A549 (cell line): ENCODE measurements at regions not wholly inside any gene's neighbourhood (a gene's known extent, or its start where the extent isn't known, plus 50 kb on each side); places are given as distances from the start of the nearest gene placed in this dataset.

ENCODE experiments used
- ATAC-seq, 2 experiments: fragments of 200-7000 bp in 1 of 2; fragments of >200 bp in 1 of 2; cut with Nextera tagmentation in 1 of 2; cut with Tn5 transposase in 1 of 2; 3 replicates each; pipeline versions ENCODE4 v1.8.0 to v1.9.1; 2018 to 2020; ENCODE audit warnings: mild to moderate bottlenecking in 1 of 2, moderate library complexity in 1 of 2
- CTCF ChIA-PET: fragments of 300-600 bp; sonication (Branson Sonifier 250); formaldehyde crosslinking; extraction: SDS; loops from one replicate; lab custom pipeline; 2021; ENCODE audit warnings: antibody characterized with exemption, inconsistent platforms; lab: Yijun Ruan, JAX
- POLR2A ChIA-PET: fragments of 350-600 bp; formaldehyde crosslinking; extraction: SDS; loops from one replicate; lab custom pipeline; 2021; ENCODE audit warnings: antibody characterized with exemption, inconsistent platforms; lab: Yijun Ruan, JAX
- DNase-seq, 2 experiments: peaks; one replicate each; pipeline versions ENCODE4 v3.0.0 to v3.0.0-alpha.2; 2011 to 2016; ENCODE audit warnings: low read depth in 1 of 2, low spot score in 1 of 2
- FAIRE-seq: peaks from 2 replicates; lab custom pipeline; 2011; peaks lifted over from hg19 to GRCh38; lab: Jason Lieb, UNC
- H3K27ac ChIP-seq, 2 experiments: fragments of >200 bp; sonication (Bioruptor Twin); formaldehyde crosslinking; 3 replicates each; pipeline ENCODE4 v1.5.1; 2016 to 2017
- H3K4me1 ChIP-seq: fragments of >200 bp; sonication (Bioruptor Twin); formaldehyde crosslinking; 3 replicates; pipeline ENCODE4 v1.6.1; 2016
- H3K4me2 ChIP-seq: fragments of >200 bp; sonication (Bioruptor Twin); formaldehyde crosslinking; 3 replicates; pipeline ENCODE4 v1.6.1; 2016
- H3K4me3 ChIP-seq: fragments of >200 bp; sonication (Bioruptor Twin); formaldehyde crosslinking; 3 replicates; pipeline ENCODE4 v1.5.1; 2016
- H3K9me3 ChIP-seq: fragments of >200 bp; sonication (Bioruptor Twin); formaldehyde crosslinking; 3 replicates; pipeline ENCODE4 v1.6.1; 2016
- CBX2 ChIP-seq: fragments of 200-600 bp; sonication (generic); IDR thresholded peaks from 2 replicates; pipeline ENCODE4 v1.6.1; 2016; ENCODE audit warnings: low read depth, mild to moderate bottlenecking, borderline replicate concordance
- ESRRA ChIP-seq: fragments of 150-350 bp; IDR thresholded peaks from 2 replicates; pipeline ENCODE4 v1.6.1; 2014; ENCODE audit warnings: mild to moderate bottlenecking, low read length, borderline replicate concordance
- GATA3 ChIP-seq: IDR thresholded peaks from 2 replicates; pipeline ENCODE4 v1.6.1; 2012; ENCODE audit warnings: borderline replicate concordance
- HOXB5 ChIP-seq: fragments of 250-450 bp; sonication (Bioruptor Pico); IDR thresholded peaks from 2 replicates; pipeline ENCODE4 v1.5.0; 2020; ENCODE audit warnings: mild to moderate bottlenecking, moderate library complexity
- JUN ChIP-seq, 2 experiments: fragments of >200 bp; sonication (Bioruptor Twin); formaldehyde crosslinking; IDR thresholded peaks; 2 replicates in 1 of 2; 3 replicates in 1 of 2; pipeline ENCODE4 v1.6.1; 2016 to 2017
- JUNB ChIP-seq: fragments of >200 bp; sonication (Bioruptor Twin); formaldehyde crosslinking; IDR thresholded peaks from 2 replicates; pipeline ENCODE4 v1.6.1; 2016
- MAFK ChIP-seq: fragments of 450-650 bp; IDR thresholded peaks from 2 replicates; pipeline ENCODE4 v1.6.1; 2014; ENCODE audit not compliant: partially characterized antibody
- MAZ ChIP-seq: fragments of 150-350 bp; IDR thresholded peaks from 2 replicates; pipeline ENCODE4 v1.6.1; 2014; ENCODE audit warnings: antibody characterized with exemption, low read depth, low read length, borderline replicate concordance
- PBX3 ChIP-seq: IDR thresholded peaks from 2 replicates; pipeline ENCODE4 v1.6.1; 2012
- POLR2A ChIP-seq: IDR thresholded peaks from 2 replicates; pipeline ENCODE4 v1.6.1; 2012; ENCODE audit warnings: mild to moderate bottlenecking, low read length
- POLR2AphosphoS2 ChIP-seq: conservative IDR thresholded peaks from 2 replicates; pipeline ENCODE4 v1.6.1; 2012; ENCODE audit warnings: low read length, improper control_type of control experiment, inconsistent platforms
- RARB ChIP-seq: fragments of 250-450 bp; sonication (Bioruptor Pico); IDR thresholded peaks from 2 replicates; pipeline ENCODE4 v1.8.0; 2021; ENCODE audit warnings: mild to moderate bottlenecking, moderate library complexity
- RFX5 ChIP-seq: fragments of 450-650 bp; IDR thresholded peaks from 2 replicates; pipeline ENCODE4 v1.7.1; 2014; ENCODE audit warnings: antibody characterized with exemption, mild to moderate bottlenecking, moderate library complexity
- ZSCAN20 ChIP-seq: fragments of 250-450 bp; sonication (Bioruptor Pico); IDR thresholded peaks from 2 replicates; pipeline ENCODE4 v1.8.0; 2022; ENCODE audit warnings: mild to moderate bottlenecking, moderate library complexity
- WGBS: methylation state at CpG from one replicate; pipeline ENCODE4 v1.1.6; 2017; ENCODE audit errors: missing lambda C conversion rate; 5-methylcytosine and 5-hydroxymethylcytosine counted together
- TF ChIP-seq, protein P1 (sequence below): fragments of >200 bp; sonication (Bioruptor Twin); formaldehyde crosslinking; IDR thresholded peaks from 3 replicates; pipeline ENCODE4 v1.5.1; 2016
- TF ChIP-seq, protein P2 (sequence below): fragments of 150-350 bp; IDR thresholded peaks from 2 replicates; pipeline ENCODE4 v1.6.1; 2014; ENCODE audit warnings: low read depth, mild to moderate bottlenecking, low read length
- TF ChIP-seq, protein P3 (sequence below): fragments of 250-450 bp; sonication (Bioruptor Pico); IDR thresholded peaks from 2 replicates; pipeline ENCODE4 v1.5.0; 2020; ENCODE audit warnings: low read depth, mild to moderate bottlenecking, moderate library complexity
- TF ChIP-seq, protein P4 (sequence below): fragments of >200 bp; sonication (Bioruptor Twin); formaldehyde crosslinking; IDR thresholded peaks from 3 replicates; pipeline ENCODE4 v1.6.1; 2016

GRCh38 chr2:220347626-220348025, 720.2 kb downstream of the SLC4A3 start:
- TF ChIP-seq JUN (IDR thresholded peaks at IDR 0.05) (no peak), RFX5 (no peak), POLR2A (no peak), ESRRA (no peak), PBX3 (no peak), POLR2AphosphoS2 (no peak), CBX2 (no peak), GATA3 (no peak)
- TF ChIP-seq, protein P1, sequence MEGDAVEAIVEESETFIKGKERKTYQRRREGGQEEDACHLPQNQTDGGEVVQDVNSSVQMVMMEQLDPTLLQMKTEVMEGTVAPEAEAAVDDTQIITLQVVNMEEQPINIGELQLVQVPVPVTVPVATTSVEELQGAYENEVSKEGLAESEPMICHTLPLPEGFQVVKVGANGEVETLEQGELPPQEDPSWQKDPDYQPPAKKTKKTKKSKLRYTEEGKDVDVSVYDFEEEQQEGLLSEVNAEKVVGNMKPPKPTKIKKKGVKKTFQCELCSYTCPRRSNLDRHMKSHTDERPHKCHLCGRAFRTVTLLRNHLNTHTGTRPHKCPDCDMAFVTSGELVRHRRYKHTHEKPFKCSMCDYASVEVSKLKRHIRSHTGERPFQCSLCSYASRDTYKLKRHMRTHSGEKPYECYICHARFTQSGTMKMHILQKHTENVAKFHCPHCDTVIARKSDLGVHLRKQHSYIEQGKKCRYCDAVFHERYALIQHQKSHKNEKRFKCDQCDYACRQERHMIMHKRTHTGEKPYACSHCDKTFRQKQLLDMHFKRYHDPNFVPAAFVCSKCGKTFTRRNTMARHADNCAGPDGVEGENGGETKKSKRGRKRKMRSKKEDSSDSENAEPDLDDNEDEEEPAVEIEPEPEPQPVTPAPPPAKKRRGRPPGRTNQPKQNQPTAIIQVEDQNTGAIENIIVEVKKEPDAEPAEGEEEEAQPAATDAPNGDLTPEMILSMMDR = no peak
- TF ChIP-seq, protein P2, sequence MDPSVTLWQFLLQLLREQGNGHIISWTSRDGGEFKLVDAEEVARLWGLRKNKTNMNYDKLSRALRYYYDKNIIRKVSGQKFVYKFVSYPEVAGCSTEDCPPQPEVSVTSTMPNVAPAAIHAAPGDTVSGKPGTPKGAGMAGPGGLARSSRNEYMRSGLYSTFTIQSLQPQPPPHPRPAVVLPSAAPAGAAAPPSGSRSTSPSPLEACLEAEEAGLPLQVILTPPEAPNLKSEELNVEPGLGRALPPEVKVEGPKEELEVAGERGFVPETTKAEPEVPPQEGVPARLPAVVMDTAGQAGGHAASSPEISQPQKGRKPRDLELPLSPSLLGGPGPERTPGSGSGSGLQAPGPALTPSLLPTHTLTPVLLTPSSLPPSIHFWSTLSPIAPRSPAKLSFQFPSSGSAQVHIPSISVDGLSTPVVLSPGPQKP = no peak
- TF ChIP-seq, protein P3, sequence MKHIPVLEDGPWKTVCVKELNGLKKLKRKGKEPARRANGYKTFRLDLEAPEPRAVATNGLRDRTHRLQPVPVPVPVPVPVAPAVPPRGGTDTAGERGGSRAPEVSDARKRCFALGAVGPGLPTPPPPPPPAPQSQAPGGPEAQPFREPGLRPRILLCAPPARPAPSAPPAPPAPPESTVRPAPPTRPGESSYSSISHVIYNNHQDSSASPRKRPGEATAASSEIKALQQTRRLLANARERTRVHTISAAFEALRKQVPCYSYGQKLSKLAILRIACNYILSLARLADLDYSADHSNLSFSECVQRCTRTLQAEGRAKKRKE (CRISPR knock-in tag) = no peak
- 46% methylated on average over 2 of the region's 2 CpGs for WGBS
- Histone ChIP-seq H3K4me1 (no peaks in the 10 kb centered on the region), H3K9me3 (no peaks in the 10 kb centered on the region), H3K27ac (no peak overlapping the region), H3K4me2 (no peak overlapping the region), H3K4me3 (no peak overlapping the region)
- ATAC-seq = no peak
- ChIA-PET CTCF (no interaction called here), POLR2A (no interaction called here)
- DNase-seq = no peak
- FAIRE-seq = no peak

- no peaks in the 10 kb centered on the region for H3K9me3 ChIP-seq
- 70% methylated on average over 2 of the region's 2 CpGs for WGBS
- no peak overlapping the region for H3K4me2 ChIP-seq
- H3K4me3 ChIP-seq = no peak overlapping the region
- CTCF ChIA-PET = no interaction called here
- POLR2A ChIA-PET = no interaction called here
- FAIRE-seq (no peak), ATAC-seq (no peak)
- H3K4me1 ChIP-seq = no peaks in the 10 kb centered on the region
- no peak overlapping the region for H3K27ac ChIP-seq
- no peak for TF ChIP-seq POLR2A
- no peak for TF ChIP-seq ESRRA
- TF ChIP-seq, protein P2 = no peak
- TF ChIP-seq, protein P4, sequence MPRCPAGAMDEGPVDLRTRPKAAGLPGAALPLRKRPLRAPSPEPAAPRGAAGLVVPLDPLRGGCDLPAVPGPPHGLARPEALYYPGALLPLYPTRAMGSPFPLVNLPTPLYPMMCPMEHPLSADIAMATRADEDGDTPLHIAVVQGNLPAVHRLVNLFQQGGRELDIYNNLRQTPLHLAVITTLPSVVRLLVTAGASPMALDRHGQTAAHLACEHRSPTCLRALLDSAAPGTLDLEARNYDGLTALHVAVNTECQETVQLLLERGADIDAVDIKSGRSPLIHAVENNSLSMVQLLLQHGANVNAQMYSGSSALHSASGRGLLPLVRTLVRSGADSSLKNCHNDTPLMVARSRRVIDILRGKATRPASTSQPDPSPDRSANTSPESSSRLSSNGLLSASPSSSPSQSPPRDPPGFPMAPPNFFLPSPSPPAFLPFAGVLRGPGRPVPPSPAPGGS = no peak
- no peak for TF ChIP-seq HOXB5 (CRISPR knock-in tag)
- no peak for TF ChIP-seq ZSCAN20 (CRISPR knock-in tag)
- no peak for TF ChIP-seq RARB
- no peak for TF ChIP-seq MAFK
- TF ChIP-seq JUNB = no peak
- TF ChIP-seq MAZ = no peak
- TF ChIP-seq, all 56 proteins: peak for 0
- no peak for DNase-seq
Measured at GRCh38 chr2:220348206-220348605, 720.8 kb downstream of the SLC4A3 start.
